ENCODE measurements at regions not wholly inside any gene's neighbourhood (a gene's known extent, or its start where the extent isn't known, plus 50 kb on each side); places are given as distances from the start of the nearest gene placed in this dataset.

DNA sequence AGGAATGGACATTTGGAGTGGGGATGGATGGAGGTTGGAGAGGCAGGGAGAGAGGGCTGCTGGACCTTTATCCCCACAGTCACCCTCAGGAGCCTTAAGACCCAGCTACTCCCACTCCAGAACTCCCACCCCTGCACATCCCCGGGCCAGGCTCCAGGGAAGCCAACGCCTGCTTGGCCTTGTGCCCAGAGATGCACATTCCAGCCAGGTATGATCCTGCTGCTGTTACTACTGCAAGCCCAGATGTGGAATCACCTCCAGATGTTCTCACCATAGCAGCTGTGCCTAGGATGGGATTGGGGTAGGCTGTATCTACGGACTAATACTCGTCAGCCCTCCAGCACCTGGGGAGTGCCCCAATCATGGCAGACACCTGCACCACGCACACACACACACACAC lies 71.7 kb downstream of the ZFP36L2 start (continued):
- TF ChIP-seq, protein P1, sequence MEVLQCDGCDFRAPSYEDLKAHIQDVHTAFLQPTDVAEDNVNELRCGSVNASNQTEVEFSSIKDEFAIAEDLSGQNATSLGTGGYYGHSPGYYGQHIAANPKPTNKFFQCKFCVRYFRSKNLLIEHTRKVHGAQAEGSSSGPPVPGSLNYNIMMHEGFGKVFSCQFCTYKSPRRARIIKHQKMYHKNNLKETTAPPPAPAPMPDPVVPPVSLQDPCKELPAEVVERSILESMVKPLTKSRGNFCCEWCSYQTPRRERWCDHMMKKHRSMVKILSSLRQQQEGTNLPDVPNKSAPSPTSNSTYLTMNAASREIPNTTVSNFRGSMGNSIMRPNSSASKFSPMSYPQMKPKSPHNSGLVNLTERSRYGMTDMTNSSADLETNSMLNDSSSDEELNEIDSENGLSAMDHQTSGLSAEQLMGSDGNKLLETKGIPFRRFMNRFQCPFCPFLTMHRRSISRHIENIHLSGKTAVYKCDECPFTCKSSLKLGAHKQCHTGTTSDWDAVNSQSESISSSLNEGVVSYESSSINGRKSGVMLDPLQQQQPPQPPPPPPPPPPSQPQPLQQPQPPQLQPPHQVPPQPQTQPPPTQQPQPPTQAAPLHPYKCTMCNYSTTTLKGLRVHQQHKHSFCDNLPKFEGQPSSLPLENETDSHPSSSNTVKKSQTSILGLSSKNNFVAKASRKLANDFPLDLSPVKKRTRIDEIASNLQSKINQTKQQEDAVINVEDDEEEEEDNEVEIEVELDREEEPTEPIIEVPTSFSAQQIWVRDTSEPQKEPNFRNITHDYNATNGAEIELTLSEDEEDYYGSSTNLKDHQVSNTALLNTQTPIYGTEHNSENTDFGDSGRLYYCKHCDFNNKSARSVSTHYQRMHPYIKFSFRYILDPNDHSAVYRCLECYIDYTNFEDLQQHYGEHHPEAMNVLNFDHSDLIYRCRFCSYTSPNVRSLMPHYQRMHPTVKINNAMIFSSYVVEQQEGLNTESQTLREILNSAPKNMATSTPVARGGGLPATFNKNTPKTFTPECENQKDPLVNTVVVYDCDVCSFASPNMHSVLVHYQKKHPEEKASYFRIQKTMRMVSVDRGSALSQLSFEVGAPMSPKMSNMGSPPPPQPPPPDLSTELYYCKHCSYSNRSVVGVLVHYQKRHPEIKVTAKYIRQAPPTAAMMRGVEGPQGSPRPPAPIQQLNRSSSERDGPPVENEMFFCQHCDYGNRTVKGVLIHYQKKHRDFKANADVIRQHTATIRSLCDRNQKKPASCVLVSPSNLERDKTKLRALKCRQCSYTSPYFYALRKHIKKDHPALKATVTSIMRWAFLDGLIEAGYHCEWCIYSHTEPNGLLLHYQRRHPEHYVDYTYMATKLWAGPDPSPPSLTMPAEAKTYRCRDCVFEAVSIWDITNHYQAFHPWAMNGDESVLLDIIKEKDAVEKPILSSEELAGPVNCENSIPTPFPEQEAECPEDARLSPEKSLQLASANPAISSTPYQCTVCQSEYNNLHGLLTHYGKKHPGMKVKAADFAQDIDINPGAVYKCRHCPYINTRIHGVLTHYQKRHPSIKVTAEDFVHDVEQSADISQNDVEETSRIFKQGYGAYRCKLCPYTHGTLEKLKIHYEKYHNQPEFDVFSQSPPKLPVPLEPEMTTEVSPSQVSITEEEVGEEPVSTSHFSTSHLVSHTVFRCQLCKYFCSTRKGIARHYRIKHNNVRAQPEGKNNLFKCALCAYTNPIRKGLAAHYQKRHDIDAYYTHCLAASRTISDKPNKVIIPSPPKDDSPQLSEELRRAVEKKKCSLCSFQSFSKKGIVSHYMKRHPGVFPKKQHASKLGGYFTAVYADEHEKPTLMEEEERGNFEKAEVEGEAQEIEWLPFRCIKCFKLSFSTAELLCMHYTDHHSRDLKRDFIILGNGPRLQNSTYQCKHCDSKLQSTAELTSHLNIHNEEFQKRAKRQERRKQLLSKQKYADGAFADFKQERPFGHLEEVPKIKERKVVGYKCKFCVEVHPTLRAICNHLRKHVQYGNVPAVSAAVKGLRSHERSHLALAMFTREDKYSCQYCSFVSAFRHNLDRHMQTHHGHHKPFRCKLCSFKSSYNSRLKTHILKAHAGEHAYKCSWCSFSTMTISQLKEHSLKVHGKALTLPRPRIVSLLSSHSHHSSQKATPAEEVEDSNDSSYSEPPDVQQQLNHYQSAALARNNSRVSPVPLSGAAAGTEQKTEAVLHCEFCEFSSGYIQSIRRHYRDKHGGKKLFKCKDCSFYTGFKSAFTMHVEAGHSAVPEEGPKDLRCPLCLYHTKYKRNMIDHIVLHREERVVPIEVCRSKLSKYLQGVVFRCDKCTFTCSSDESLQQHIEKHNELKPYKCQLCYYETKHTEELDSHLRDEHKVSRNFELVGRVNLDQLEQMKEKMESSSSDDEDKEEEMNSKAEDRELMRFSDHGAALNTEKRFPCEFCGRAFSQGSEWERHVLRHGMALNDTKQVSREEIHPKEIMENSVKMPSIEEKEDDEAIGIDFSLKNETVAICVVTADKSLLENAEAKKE (CRISPR knock-in tag; IDR thresholded peaks at IDR 0.05): no peak

GRCh38 chr2:43152741-43153647 lies 73.4 kb downstream of the ZFP36L2 start:
- Mint-ChIP-seq H3K9me3 (no peaks in the 10 kb centered on the region), H3K4me1 (peaks cover 23% of the 10 kb centered on the region), H3K27me3 (ENCODE audit: insufficient read depth, low read depth, poor library complexity) (peaks cover 11% of the 10 kb centered on the region), H3K27ac (no peak overlapping the region), H3K36me3 (ENCODE audit: low read depth) (no peaks in the 10 kb centered on the region), H3K4me3 (no peak overlapping the region)
- no peak overlapping the region for H2AFZ ChIP-seq
- no peaks in the 10 kb centered on the region for H3K79me2 ChIP-seq (replicated peaks; ENCODE audit: insufficient read depth)
- peaks cover 12% of the 10 kb centered on the region; the same call in 1 of the 2 replicates for H3K4me1 ChIP-seq (ENCODE audit: insufficient read depth)
- ATAC-seq (peak; percentile 81), DNase-seq (ENCODE audit: low spot score) (no peak)
- no peaks in the 10 kb centered on the region for H3K27me3 ChIP-seq (ENCODE audit: insufficient read depth)
- no peak for TF ChIP-seq ZNF114 (CRISPR knock-in tag; IDR thresholded peaks at IDR 0.05)
- no peak for TF ChIP-seq JUNB (IDR thresholded peaks at IDR 0.05; ENCODE audit: unreplicated experiment)
- H3K36me3 ChIP-seq (ENCODE audit: insufficient read depth): no peaks in the 10 kb centered on the region
- no peak overlapping the region for H3K4me3 ChIP-seq
- H3K9me2 ChIP-seq (ENCODE audit: insufficient read depth): no peaks in the 10 kb centered on the region
- H3K4me2 ChIP-seq: no peak overlapping the region
- H3K27ac ChIP-seq (ENCODE audit: low read depth): no peak overlapping the region
- no peaks in the 10 kb centered on the region for H4K20me1 ChIP-seq (replicated peaks; ENCODE audit: insufficient read depth)
- no peaks in the 10 kb centered on the region for H3F3A ChIP-seq (replicated peaks; ENCODE audit: low read depth)

All from GM23338 (cell line).